ENCODE measurements at regions not wholly inside any gene's neighbourhood (a gene's known extent, or its start where the extent isn't known, plus 50 kb on each side); places are given as distances from the start of the nearest gene placed in this dataset.

- CTCF ChIA-PET = no interaction called here
- Mint-ChIP-seq H3K4me3 (ENCODE audit: unreplicated experiment) (no peak overlapping the region), H3K4me1 (ENCODE audit: low read depth, unreplicated experiment) (peaks cover 15% of the 10 kb centered on the region), H3K36me3 (ENCODE audit: insufficient read depth, unreplicated experiment) (no peaks in the 10 kb centered on the region), H3K27me3 (ENCODE audit: insufficient read depth, unreplicated experiment) (no peaks in the 10 kb centered on the region), H3K9me3 (ENCODE audit: unreplicated experiment) (no peaks in the 10 kb centered on the region), H3K27ac (ENCODE audit: unreplicated experiment) (no peak overlapping the region)
- no TSS peak for BruUV-seq (replicated peaks)
- DNase-seq = no peak
- intact Hi-C loops (cut with micrococcal nuclease; ENCODE audit: unreplicated experiment) = loop anchor here (5.0 kb wide), 1 partner anchor 81 kb away; no protein-coding TSS in a partner anchor
- H3K4me3 ChIP-seq (ENCODE audit: low read depth, low read length) = no peak overlapping the region
- no peaks in the 10 kb centered on the region for H3K27me3 ChIP-seq (replicated peaks; ENCODE audit: control insufficient read depth, insufficient read depth, low read length)
- no peaks in the 10 kb centered on the region for H3K36me3 ChIP-seq (ENCODE audit: control insufficient read depth, insufficient read depth, low read length)
- no peak for TF ChIP-seq CTCF (IDR thresholded peaks at IDR 0.05; ENCODE audit: insufficient read depth in 1 of 2, low read depth in 1 of 2, low read length in 1 of 2, severe bottlenecking in 1 of 2, unreplicated experiment in 1 of 2)
- H3K9me3 ChIP-seq = 0 out of 2 replicates have a peak, but pooled peaks cover 5% of the 10 kb centered on the region
- POLR2A ChIA-PET = no interaction called here
- peaks cover 36% of the 10 kb centered on the region; the same call in 1 of the 2 replicates for H3K4me1 ChIP-seq
Measured at GRCh38 chr3:177591379-177591778, 394.1 kb upstream of the TBL1XR1 start.

GRCh38 chr3:177594096-177594495, 396.8 kb upstream of the TBL1XR1 start:
- no peak overlapping the region for H3K4me3 Mint-ChIP-seq (ENCODE audit: unreplicated experiment)

GRCh38 chr3:177595530-177596188, 398.4 kb upstream of the TBL1XR1 start:
- Histone ChIP-seq H3K4me3 (ENCODE audit: low read depth, low read length) (no peak overlapping the region), H3K4me1 (peaks cover 17% of the 10 kb centered on the region; the same call in 1 of the 2 replicates), H3K27me3 (replicated peaks; ENCODE audit: control insufficient read depth, insufficient read depth, low read length) (no peaks in the 10 kb centered on the region), H3K9me3 (no peaks in the 10 kb centered on the region), H3K36me3 (ENCODE audit: control insufficient read depth, insufficient read depth, low read length) (no peaks in the 10 kb centered on the region)
- no peak overlapping the region for H3K4me3 Mint-ChIP-seq (ENCODE audit: unreplicated experiment)
- no peaks in the 10 kb centered on the region for H3K36me3 Mint-ChIP-seq (ENCODE audit: insufficient read depth, unreplicated experiment)
- H3K9me3 Mint-ChIP-seq (ENCODE audit: unreplicated experiment) = no peaks in the 10 kb centered on the region
- ChIA-PET CTCF (no interaction called here), POLR2A (no interaction called here)
- peaks cover 15% of the 10 kb centered on the region for H3K4me1 Mint-ChIP-seq (ENCODE audit: low read depth, unreplicated experiment)
- no peak for DNase-seq
- no peak overlapping the region for H3K27ac Mint-ChIP-seq (ENCODE audit: unreplicated experiment)
- intact Hi-C loops (cut with micrococcal nuclease; ENCODE audit: unreplicated experiment) = no loop called here
- no peak for TF ChIP-seq CTCF (IDR thresholded peaks at IDR 0.05; ENCODE audit: insufficient read depth in 1 of 2, low read depth in 1 of 2, low read length in 1 of 2, severe bottlenecking in 1 of 2, unreplicated experiment in 1 of 2)
- no TSS peak for BruUV-seq (replicated peaks)
- no peaks in the 10 kb centered on the region for H3K27me3 Mint-ChIP-seq (ENCODE audit: insufficient read depth, unreplicated experiment)

More at GRCh38 chr3:177594096-177594495, 396.8 kb upstream of the TBL1XR1 start:
- Histone ChIP-seq H3K36me3 (ENCODE audit: control insufficient read depth, insufficient read depth, low read length) (no peaks in the 10 kb centered on the region), H3K4me1 (peaks cover 29% of the 10 kb centered on the region; the same call in 1 of the 2 replicates), H3K9me3 (no peaks in the 10 kb centered on the region), H3K4me3 (ENCODE audit: low read depth, low read length) (no peak overlapping the region), H3K27me3 (replicated peaks; ENCODE audit: control insufficient read depth, insufficient read depth, low read length) (no peaks in the 10 kb centered on the region)
- peak; percentile 49 to 60 for DNase-seq
- CTCF ChIA-PET = no interaction called here
- POLR2A ChIA-PET = no interaction called here
- Mint-ChIP-seq H3K27me3 (ENCODE audit: insufficient read depth, unreplicated experiment) (no peaks in the 10 kb centered on the region), H3K36me3 (ENCODE audit: insufficient read depth, unreplicated experiment) (no peaks in the 10 kb centered on the region), H3K4me1 (ENCODE audit: low read depth, unreplicated experiment) (peaks cover 15% of the 10 kb centered on the region), H3K9me3 (ENCODE audit: unreplicated experiment) (no peaks in the 10 kb centered on the region), H3K27ac (ENCODE audit: unreplicated experiment) (no peak overlapping the region)
- intact Hi-C loops (cut with micrococcal nuclease; ENCODE audit: unreplicated experiment) = loop anchor here (5.0 kb wide), 1 partner anchor 78 kb away; no protein-coding TSS in a partner anchor
- BruUV-seq (replicated peaks) = no TSS peak
- TF ChIP-seq CTCF (IDR thresholded peaks at IDR 0.05; ENCODE audit: insufficient read depth in 1 of 2, low read depth in 1 of 2, low read length in 1 of 2, severe bottlenecking in 1 of 2, unreplicated experiment in 1 of 2) = no peak

Data from Caco-2 (cell line).